SK-N-SH treated with all-trans-retinoic acid at 6 μM for 48 hours (cell line): ENCODE measurements at regions not wholly inside any gene's neighbourhood (a gene's known extent, or its start where the extent isn't known, plus 50 kb on each side); places are given as distances from the start of the nearest gene placed in this dataset.

ENCODE experiments used
- ATAC-seq: fragments of 200-7000 bp; cut with Tn5 transposase; 3 replicates; pipeline ENCODE4 v1.9.1; 2020; ENCODE audit warnings: mild to moderate bottlenecking, moderate library complexity
- BACH2 ChIP-seq: fragments of 250-450 bp; sonication (Bioruptor Pico); IDR thresholded peaks from 2 replicates; pipeline ENCODE4 v1.9.0; 2021; ENCODE audit warnings: mild to moderate bottlenecking, borderline replicate concordance
- CSDC2 ChIP-seq: fragments of 250-450 bp; sonication (Bioruptor Pico); IDR thresholded peaks from 2 replicates; pipeline ENCODE4 v1.5.0; 2020; ENCODE audit warnings: mild to moderate bottlenecking, moderate library complexity
- CSRNP3 ChIP-seq: fragments of 250-450 bp; sonication (Bioruptor Pico); IDR thresholded peaks from 2 replicates; pipeline ENCODE4 v1.5.1; 2021; ENCODE audit warnings: mild to moderate bottlenecking, moderate library complexity
- ESRRG ChIP-seq: fragments of 250-450 bp; sonication (Bioruptor Pico); IDR thresholded peaks from 2 replicates; pipeline ENCODE4 v1.6.1; 2021; ENCODE audit warnings: mild to moderate bottlenecking
- GLIS3 ChIP-seq: fragments of 250-450 bp; sonication (Bioruptor Pico); IDR thresholded peaks from 2 replicates; pipeline ENCODE4 v1.5.0; 2020; ENCODE audit warnings: mild to moderate bottlenecking, moderate library complexity
- ISL1 ChIP-seq: fragments of 250-450 bp; sonication (Bioruptor Pico); IDR thresholded peaks from 2 replicates; pipeline ENCODE4 v2.1.2; 2022; ENCODE audit warnings: mild to moderate bottlenecking, moderate library complexity
- OSR1 ChIP-seq: fragments of 250-450 bp; sonication (Bioruptor Pico); IDR thresholded peaks from 2 replicates; pipeline ENCODE4 v1.8.0; 2022; ENCODE audit warnings: moderate library complexity, mild to moderate bottlenecking, inconsistent platforms
- PPARA ChIP-seq: fragments of 250-450 bp; sonication (Bioruptor Pico); IDR thresholded peaks from 2 replicates; pipeline ENCODE4 v1.5.0; 2020; ENCODE audit warnings: mild to moderate bottlenecking, borderline replicate concordance
- RARB ChIP-seq: fragments of 250-450 bp; sonication (Bioruptor Pico); IDR thresholded peaks from 2 replicates; pipeline ENCODE4 v1.8.0; 2021; ENCODE audit warnings: mild to moderate bottlenecking, moderate library complexity
- SNAI2 ChIP-seq: fragments of 250-450 bp; sonication (Bioruptor Pico); IDR thresholded peaks from 2 replicates; pipeline ENCODE4 v1.5.0; 2020; ENCODE audit warnings: mild to moderate bottlenecking, moderate library complexity
- TCF4 ChIP-seq: fragments of 250-450 bp; sonication (Bioruptor Pico); IDR thresholded peaks from 2 replicates; pipeline ENCODE4 v1.8.0; 2021; ENCODE audit warnings: mild to moderate bottlenecking, moderate library complexity, borderline replicate concordance
- TOX ChIP-seq: fragments of 250-450 bp; sonication (Bioruptor Pico); IDR thresholded peaks from 2 replicates; pipeline ENCODE4 v1.8.0; 2021; ENCODE audit warnings: mild to moderate bottlenecking, moderate library complexity, borderline replicate concordance
- TSHZ2 ChIP-seq: fragments of 250-450 bp; sonication (Bioruptor Pico); IDR thresholded peaks from 2 replicates; pipeline ENCODE4 v1.5.0; 2020; ENCODE audit warnings: mild to moderate bottlenecking, moderate library complexity
- ZC3H10 ChIP-seq: fragments of 250-450 bp; sonication (Bioruptor Pico); IDR thresholded peaks from 2 replicates; pipeline ENCODE4 v1.5.1; 2021; ENCODE audit warnings: mild to moderate bottlenecking, moderate library complexity
- ZFP3 ChIP-seq: fragments of 250-450 bp; sonication (Bioruptor Pico); IDR thresholded peaks from 2 replicates; pipeline ENCODE4 v1.5.0; 2020; ENCODE audit warnings: mild to moderate bottlenecking, moderate library complexity
- ZFP30 ChIP-seq: fragments of 450-650 bp; formaldehyde crosslinking; IDR thresholded peaks from 2 replicates; pipeline ENCODE4 v1.5.0; 2022; ENCODE audit warnings: mild to moderate bottlenecking, moderate library complexity
- ZNF565 ChIP-seq: fragments of 450-650 bp; formaldehyde crosslinking; conservative IDR thresholded peaks from 2 replicates; pipeline ENCODE4 v1.5.0; 2020; ENCODE audit warnings: low read depth, mild to moderate bottlenecking, moderate library complexity
- ZNF70 ChIP-seq: fragments of 450-650 bp; formaldehyde crosslinking; IDR thresholded peaks from 2 replicates; pipeline ENCODE4 v1.5.0; 2020; ENCODE audit warnings: mild to moderate bottlenecking, moderate library complexity
- ZNF8 ChIP-seq: fragments of 450-650 bp; formaldehyde crosslinking; IDR thresholded peaks from 2 replicates; pipeline ENCODE4 v1.5.0; 2020; ENCODE audit warnings: mild to moderate bottlenecking, moderate library complexity
- TF ChIP-seq, protein P1 (sequence below): fragments of 250-450 bp; sonication (Bioruptor Pico); IDR thresholded peaks from 2 replicates; pipeline ENCODE4 v1.5.1; 2020; ENCODE audit warnings: low read depth, mild to moderate bottlenecking, moderate library complexity
- TF ChIP-seq, protein P2 (sequence below): fragments of 250-450 bp; sonication (Bioruptor Pico); IDR thresholded peaks from 2 replicates; pipeline ENCODE4 v1.8.0; 2020; ENCODE audit warnings: mild to moderate bottlenecking, moderate library complexity, borderline replicate concordance
- TF ChIP-seq, protein P3 (sequence below): fragments of 250-450 bp; sonication (Bioruptor Pico); IDR thresholded peaks from 2 replicates; pipeline ENCODE4 v1.8.0; 2021; ENCODE audit warnings: low read depth, mild to moderate bottlenecking, moderate library complexity, borderline replicate concordance

- no peak for ATAC-seq
- TF ChIP-seq SNAI2 (CRISPR knock-in tag) (no peak), ISL1 (no peak), TOX (CRISPR knock-in tag) (no peak), BACH2 (CRISPR knock-in tag) (no peak), PPARA (CRISPR knock-in tag) (no peak), TCF4 (CRISPR knock-in tag) (no peak), CSRNP3 (CRISPR knock-in tag) (no peak), ZNF565 (CRISPR knock-in tag) (no peak), OSR1 (CRISPR knock-in tag) (no peak), ZNF70 (CRISPR knock-in tag) (no peak), ZFP30 (CRISPR knock-in tag) (no peak), ZFP3 (CRISPR knock-in tag) (no peak), ZNF8 (CRISPR knock-in tag) (no peak), GLIS3 (CRISPR knock-in tag) (no peak)
- TF ChIP-seq, protein P1, sequence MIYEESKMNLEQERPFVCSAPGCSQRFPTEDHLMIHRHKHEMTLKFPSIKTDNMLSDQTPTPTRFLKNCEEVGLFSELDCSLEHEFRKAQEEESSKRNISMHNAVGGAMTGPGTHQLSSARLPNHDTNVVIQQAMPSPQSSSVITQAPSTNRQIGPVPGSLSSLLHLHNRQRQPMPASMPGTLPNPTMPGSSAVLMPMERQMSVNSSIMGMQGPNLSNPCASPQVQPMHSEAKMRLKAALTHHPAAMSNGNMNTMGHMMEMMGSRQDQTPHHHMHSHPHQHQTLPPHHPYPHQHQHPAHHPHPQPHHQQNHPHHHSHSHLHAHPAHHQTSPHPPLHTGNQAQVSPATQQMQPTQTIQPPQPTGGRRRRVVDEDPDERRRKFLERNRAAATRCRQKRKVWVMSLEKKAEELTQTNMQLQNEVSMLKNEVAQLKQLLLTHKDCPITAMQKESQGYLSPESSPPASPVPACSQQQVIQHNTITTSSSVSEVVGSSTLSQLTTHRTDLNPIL (CRISPR knock-in tag): no peak
Observed at GRCh38 chr11:33952805-33953204, 60.9 kb upstream of the LMO2 start.

DNA sequence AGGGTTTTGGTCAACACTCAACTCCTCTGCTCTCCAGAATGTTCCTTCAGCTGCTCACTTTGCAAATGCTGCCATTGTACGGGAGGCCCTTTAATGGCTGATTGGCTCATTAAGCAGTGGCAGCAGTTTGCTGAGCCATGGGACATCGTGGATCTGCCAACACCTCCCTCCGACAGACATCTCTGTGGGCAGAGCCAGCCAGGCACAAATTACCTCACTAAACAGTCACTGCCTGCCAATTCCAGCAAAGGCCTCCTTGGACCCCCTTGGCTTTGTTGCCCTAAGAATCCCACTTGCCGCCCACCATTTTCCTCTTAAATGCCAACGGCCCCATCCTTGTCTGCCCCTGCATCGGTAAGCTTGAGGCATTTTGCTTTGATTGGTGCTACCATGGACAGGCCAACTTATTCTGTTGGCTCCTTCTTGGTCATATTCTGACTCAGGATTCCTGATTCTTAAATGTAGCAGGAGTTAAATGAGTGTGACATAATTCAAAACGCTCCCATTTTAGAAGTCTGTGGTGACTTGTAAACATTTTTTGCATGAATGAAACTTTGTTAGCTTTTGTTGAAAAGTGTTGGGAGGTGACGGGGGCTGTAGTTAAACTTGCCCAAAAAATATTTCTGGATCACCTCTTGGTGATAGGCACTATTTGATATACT, 57.5 kb upstream of the LMO2 start:
- TF ChIP-seq ISL1 (no peak), ZNF8 (CRISPR knock-in tag) (no peak), PPARA (CRISPR knock-in tag) (no peak), TOX (CRISPR knock-in tag) (no peak), GLIS3 (CRISPR knock-in tag) (no peak), ZNF70 (CRISPR knock-in tag) (no peak), RARB (CRISPR knock-in tag) (no peak), CSDC2 (CRISPR knock-in tag) (no peak), OSR1 (CRISPR knock-in tag) (no peak), ZC3H10 (no peak), ESRRG (CRISPR knock-in tag) (no peak), CSRNP3 (CRISPR knock-in tag) (no peak), TCF4 (CRISPR knock-in tag) (no peak), TSHZ2 (CRISPR knock-in tag) (no peak)
- TF ChIP-seq, protein P1 (CRISPR knock-in tag): no peak
- TF ChIP-seq, protein P2, sequence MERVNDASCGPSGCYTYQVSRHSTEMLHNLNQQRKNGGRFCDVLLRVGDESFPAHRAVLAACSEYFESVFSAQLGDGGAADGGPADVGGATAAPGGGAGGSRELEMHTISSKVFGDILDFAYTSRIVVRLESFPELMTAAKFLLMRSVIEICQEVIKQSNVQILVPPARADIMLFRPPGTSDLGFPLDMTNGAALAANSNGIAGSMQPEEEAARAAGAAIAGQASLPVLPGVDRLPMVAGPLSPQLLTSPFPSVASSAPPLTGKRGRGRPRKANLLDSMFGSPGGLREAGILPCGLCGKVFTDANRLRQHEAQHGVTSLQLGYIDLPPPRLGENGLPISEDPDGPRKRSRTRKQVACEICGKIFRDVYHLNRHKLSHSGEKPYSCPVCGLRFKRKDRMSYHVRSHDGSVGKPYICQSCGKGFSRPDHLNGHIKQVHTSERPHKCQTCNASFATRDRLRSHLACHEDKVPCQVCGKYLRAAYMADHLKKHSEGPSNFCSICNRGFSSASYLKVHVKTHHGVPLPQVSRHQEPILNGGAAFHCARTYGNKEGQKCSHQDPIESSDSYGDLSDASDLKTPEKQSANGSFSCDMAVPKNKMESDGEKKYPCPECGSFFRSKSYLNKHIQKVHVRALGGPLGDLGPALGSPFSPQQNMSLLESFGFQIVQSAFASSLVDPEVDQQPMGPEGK (CRISPR knock-in tag): no peak
- TF ChIP-seq, protein P3, sequence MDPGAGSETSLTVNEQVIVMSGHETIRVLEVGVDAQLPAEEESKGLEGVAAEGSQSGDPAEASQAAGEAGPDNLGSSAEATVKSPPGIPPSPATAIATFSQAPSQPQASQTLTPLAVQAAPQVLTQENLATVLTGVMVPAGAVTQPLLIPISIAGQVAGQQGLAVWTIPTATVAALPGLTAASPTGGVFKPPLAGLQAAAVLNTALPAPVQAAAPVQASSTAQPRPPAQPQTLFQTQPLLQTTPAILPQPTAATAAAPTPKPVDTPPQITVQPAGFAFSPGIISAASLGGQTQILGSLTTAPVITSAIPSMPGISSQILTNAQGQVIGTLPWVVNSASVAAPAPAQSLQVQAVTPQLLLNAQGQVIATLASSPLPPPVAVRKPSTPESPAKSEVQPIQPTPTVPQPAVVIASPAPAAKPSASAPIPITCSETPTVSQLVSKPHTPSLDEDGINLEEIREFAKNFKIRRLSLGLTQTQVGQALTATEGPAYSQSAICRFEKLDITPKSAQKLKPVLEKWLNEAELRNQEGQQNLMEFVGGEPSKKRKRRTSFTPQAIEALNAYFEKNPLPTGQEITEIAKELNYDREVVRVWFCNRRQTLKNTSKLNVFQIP: no peak
- ATAC-seq: no peak
